ENCODE measurements at regions not wholly inside any gene's neighbourhood (a gene's known extent, or its start where the extent isn't known, plus 50 kb on each side); places are given as distances from the start of the nearest gene placed in this dataset.
"Not testable (repeated sequence)": the region's sequence is repeated elsewhere in the genome, so short reads cannot be mapped to it uniquely, and the experiment has no call there.

DNA sequence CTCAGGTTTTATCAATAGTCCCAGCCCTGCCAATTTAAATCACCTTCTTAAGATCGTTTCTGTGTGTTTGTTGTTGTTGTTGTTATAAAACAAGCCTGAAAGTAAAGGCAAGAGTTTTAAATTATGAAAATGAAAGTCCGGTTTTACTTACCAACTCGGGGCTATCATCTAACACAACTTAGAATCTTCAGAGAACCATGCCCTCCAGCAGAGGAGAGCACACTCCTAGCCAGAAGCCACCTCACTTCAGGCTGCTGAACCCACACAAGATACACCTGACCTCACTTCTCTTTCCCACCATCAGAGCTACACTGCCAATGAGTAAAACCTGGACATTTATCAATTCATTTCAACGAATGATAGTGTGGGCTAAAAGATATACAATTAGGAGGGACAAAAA is 335.2 kb downstream of the IRS1 start:
- Histone ChIP-seq H3K4me2 (no peak overlapping the region), H3K9me3 (0 out of 3 replicates have a peak, but pooled peaks cover 10% of the 10 kb centered on the region), H3K27ac (no peak overlapping the region), H3K4me3 (no peak overlapping the region), H3K4me1 (no peaks in the 10 kb centered on the region)
- FAIRE-seq, result no peak
- POLR2A ChIA-PET, result no interaction called here
- no peak for ATAC-seq
- TF ChIP-seq MYC (IDR thresholded peaks at IDR 0.05; ENCODE audit: borderline replicate concordance, low read length), result no peak
- no peak for TF ChIP-seq POLR2A (IDR thresholded peaks at IDR 0.05; ENCODE audit: low read length)
- no peak for TF ChIP-seq NR3C1 (IDR thresholded peaks at IDR 0.05)
- TF ChIP-seq, protein P1, sequence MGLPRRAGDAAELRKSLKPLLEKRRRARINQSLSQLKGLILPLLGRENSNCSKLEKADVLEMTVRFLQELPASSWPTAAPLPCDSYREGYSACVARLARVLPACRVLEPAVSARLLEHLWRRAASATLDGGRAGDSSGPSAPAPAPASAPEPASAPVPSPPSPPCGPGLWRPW (IDR thresholded peaks at IDR 0.05), result no peak
- TF ChIP-seq RARB (CRISPR knock-in tag; IDR thresholded peaks at IDR 0.05), result no peak
- TF ChIP-seq, protein P2, sequence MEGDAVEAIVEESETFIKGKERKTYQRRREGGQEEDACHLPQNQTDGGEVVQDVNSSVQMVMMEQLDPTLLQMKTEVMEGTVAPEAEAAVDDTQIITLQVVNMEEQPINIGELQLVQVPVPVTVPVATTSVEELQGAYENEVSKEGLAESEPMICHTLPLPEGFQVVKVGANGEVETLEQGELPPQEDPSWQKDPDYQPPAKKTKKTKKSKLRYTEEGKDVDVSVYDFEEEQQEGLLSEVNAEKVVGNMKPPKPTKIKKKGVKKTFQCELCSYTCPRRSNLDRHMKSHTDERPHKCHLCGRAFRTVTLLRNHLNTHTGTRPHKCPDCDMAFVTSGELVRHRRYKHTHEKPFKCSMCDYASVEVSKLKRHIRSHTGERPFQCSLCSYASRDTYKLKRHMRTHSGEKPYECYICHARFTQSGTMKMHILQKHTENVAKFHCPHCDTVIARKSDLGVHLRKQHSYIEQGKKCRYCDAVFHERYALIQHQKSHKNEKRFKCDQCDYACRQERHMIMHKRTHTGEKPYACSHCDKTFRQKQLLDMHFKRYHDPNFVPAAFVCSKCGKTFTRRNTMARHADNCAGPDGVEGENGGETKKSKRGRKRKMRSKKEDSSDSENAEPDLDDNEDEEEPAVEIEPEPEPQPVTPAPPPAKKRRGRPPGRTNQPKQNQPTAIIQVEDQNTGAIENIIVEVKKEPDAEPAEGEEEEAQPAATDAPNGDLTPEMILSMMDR (IDR thresholded peaks at IDR 0.05), result no peak
- TF ChIP-seq ZC3H11A (IDR thresholded peaks at IDR 0.05), result no peak
- 58% methylated on average over 4 of the region's 4 CpGs for WGBS (ENCODE audit: missing lambda C conversion rate)
- CTCF ChIA-PET, result no interaction called here
- DNase-seq (ENCODE audit: low read depth in 1 of 2, low spot score in 1 of 2), result no peak

DNA sequence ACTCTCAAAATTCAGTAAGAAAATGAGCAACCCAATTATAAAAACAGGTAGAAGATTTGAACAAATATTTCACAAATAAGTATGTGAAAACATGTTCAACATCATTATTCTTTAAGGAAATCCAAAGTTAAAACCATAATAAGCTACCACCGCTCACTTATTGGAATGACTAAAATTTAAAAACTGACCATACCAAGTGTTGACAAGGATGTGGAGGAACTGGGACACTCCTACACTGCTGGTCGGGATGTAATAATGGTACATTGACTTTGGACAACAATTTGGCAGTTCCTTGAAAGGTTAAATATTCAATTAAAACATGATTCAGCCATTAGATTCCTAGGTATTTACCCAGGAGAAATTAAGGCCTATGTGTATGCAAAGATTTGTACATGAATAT is 336.5 kb downstream of the IRS1 start:
- DNase-seq (ENCODE audit: low read depth in 1 of 2, low spot score in 1 of 2) (no peak), FAIRE-seq (no peak), ATAC-seq (no peak)
- no peak overlapping the region for H3K4me2 ChIP-seq
- H3K9me3 ChIP-seq, result 0 out of 3 replicates have a peak, but pooled peaks cover 10% of the 10 kb centered on the region
- TF ChIP-seq SMC3 (IDR thresholded peaks at IDR 0.05) (no peak), ZFP36 (IDR thresholded peaks at IDR 0.05; ENCODE audit: borderline replicate concordance, partially characterized antibody) (peak; percentile 72), JUN (IDR thresholded peaks at IDR 0.05) (no peak), SREBF2 (IDR thresholded peaks at IDR 0.05) (no peak)
- TF ChIP-seq, protein P3, sequence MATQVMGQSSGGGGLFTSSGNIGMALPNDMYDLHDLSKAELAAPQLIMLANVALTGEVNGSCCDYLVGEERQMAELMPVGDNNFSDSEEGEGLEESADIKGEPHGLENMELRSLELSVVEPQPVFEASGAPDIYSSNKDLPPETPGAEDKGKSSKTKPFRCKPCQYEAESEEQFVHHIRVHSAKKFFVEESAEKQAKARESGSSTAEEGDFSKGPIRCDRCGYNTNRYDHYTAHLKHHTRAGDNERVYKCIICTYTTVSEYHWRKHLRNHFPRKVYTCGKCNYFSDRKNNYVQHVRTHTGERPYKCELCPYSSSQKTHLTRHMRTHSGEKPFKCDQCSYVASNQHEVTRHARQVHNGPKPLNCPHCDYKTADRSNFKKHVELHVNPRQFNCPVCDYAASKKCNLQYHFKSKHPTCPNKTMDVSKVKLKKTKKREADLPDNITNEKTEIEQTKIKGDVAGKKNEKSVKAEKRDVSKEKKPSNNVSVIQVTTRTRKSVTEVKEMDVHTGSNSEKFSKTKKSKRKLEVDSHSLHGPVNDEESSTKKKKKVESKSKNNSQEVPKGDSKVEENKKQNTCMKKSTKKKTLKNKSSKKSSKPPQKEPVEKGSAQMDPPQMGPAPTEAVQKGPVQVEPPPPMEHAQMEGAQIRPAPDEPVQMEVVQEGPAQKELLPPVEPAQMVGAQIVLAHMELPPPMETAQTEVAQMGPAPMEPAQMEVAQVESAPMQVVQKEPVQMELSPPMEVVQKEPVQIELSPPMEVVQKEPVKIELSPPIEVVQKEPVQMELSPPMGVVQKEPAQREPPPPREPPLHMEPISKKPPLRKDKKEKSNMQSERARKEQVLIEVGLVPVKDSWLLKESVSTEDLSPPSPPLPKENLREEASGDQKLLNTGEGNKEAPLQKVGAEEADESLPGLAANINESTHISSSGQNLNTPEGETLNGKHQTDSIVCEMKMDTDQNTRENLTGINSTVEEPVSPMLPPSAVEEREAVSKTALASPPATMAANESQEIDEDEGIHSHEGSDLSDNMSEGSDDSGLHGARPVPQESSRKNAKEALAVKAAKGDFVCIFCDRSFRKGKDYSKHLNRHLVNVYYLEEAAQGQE (IDR thresholded peaks at IDR 0.05), result no peak
- 86% methylated on average over 2 of the region's 2 CpGs for WGBS (ENCODE audit: missing lambda C conversion rate)
- H3K4me3 ChIP-seq, result no peak overlapping the region
- ChIA-PET CTCF (no interaction called here), POLR2A (no interaction called here)
- H3K27ac ChIP-seq, result no peak overlapping the region
- H3K4me1 ChIP-seq, result no peaks in the 10 kb centered on the region

DNA sequence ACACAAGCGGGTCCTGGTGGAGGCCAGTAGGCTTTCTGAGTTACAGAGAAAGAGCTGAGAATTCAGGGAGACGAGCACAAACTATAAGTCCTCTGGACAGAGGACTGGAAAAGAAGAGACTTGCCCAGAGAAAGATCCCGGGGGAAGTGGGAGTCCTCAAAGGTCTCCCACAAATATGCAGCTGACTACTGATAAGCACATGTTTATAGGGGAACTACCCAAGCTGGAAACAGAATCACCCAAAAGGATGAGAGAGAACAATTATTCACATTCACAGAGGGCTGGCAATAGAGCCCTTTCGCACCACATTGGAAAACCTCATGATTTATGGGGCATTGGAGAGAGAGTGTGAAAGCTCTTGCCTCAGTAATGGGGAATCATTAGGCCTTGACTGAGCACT is 337.6 kb downstream of the IRS1 start:
- H3K9me3 ChIP-seq, result 0 out of 3 replicates have a peak, but pooled peaks cover 10% of the 10 kb centered on the region
- ATAC-seq, result no peak
- no peak for FAIRE-seq
- DNase-seq (ENCODE audit: low read depth in 1 of 2, low spot score in 1 of 2), result no peak
- no peak overlapping the region for H3K4me2 ChIP-seq
- ChIA-PET POLR2A (no interaction called here), CTCF (no interaction called here)
- H3K4me1 ChIP-seq, result no peaks in the 10 kb centered on the region
- no peak overlapping the region for H3K27ac ChIP-seq
- TF ChIP-seq RCOR1 (IDR thresholded peaks at IDR 0.05; ENCODE audit: low read depth, low read length) (no peak), FOSL2 (IDR thresholded peaks at IDR 0.05) (no peak), FOSL2 (CRISPR knock-in tag; IDR thresholded peaks at IDR 0.05) (no peak), ZC3H11A (IDR thresholded peaks at IDR 0.05) (no peak), KDM1A (IDR thresholded peaks at IDR 0.05; ENCODE audit: low read depth) (no peak), EHMT2 (IDR thresholded peaks at IDR 0.05; ENCODE audit: low read depth) (no peak), CEBPB (IDR thresholded peaks at IDR 0.05) (no peak), EHF (CRISPR knock-in tag; IDR thresholded peaks at IDR 0.05) (no peak)
- no peak overlapping the region for H3K4me3 ChIP-seq
- 74% methylated on average over 4 of the region's 4 CpGs for WGBS (ENCODE audit: missing lambda C conversion rate)

DNA sequence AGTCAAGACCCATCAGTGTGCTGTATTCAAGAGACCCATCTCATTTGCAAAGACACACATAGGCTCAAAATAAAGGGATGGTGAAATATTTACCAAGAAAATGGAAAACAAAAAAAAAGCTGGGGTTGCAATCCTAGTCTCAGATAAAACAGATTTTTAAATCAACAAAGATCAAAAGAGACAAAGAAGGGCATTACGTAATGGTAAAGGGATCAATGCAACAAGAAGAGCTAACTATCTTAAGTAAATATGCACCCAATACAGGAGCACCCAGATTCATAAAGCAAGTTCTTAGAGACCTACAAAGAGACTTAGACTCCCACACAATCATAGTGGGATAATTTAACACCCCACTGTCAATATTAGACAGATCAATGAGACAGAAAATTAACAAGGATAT is 343.5 kb downstream of the IRS1 start:
- ATAC-seq; CTCF ChIA-PET; POLR2A ChIA-PET; H3K27ac ChIP-seq; H3K4me2 ChIP-seq; DNase-seq (ENCODE audit: low read depth in 1 of 2, low spot score in 1 of 2); FAIRE-seq; H3K4me1 ChIP-seq; H3K4me3 ChIP-seq: not testable (repeated sequence)
- peaks cover 26% of the 10 kb centered on the region for H3K9me3 ChIP-seq
- WGBS (ENCODE audit: missing lambda C conversion rate), result 100% methylated on average over 1 of the region's 1 CpG

Data from A549 (cell line).